ENCODE measurements at regions not wholly inside any gene's neighbourhood (a gene's known extent, or its start where the extent isn't known, plus 50 kb on each side); places are given as distances from the start of the nearest gene placed in this dataset.

DNA sequence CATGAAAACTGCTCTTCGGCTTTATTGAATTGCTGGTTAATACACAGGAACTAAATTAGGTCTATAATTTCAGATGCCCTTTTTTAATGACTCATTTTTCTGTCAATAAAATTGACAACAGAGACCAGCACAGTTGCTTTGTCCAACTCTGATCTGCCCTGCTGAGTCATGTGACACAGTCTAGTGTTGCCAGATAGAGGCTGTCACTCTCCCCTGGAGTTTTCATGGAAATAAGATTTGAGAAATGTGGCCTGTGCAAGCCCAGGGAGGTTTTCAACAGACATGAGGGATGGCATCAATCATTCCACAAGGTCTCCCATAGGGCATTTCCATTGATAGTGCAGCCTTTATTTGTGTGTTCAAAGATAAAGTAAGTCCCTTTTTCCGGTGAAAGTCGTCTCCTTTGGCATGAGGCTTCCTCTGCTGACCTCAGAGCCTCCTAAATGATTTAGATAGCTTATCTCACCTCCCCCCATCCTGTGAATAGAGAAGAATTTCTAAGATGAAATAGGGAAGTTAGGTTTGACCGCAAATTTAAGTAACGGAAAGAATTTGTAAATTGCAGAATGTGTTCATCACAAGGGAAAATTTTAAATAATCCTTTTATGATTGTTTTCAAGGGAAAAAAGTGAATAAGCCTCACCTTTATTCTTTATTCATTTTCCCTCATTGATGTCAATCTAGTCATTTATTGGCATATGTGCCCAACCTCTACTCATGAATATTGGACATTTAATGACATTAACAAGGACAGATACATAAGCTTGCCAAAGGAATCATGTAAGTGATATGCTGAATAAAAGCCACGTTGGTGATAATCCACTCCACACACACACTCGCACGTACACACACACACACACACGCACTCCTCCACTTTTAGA is 277.7 kb downstream of the ADGB start:
- H3K27ac ChIP-seq (ENCODE audit: low read length), result peak overlapping the region; percentile 30; the same call in 1 of the 2 replicates
- ATAC-seq, result no peak
- CTCF ChIA-PET, result no interaction called here

DNA sequence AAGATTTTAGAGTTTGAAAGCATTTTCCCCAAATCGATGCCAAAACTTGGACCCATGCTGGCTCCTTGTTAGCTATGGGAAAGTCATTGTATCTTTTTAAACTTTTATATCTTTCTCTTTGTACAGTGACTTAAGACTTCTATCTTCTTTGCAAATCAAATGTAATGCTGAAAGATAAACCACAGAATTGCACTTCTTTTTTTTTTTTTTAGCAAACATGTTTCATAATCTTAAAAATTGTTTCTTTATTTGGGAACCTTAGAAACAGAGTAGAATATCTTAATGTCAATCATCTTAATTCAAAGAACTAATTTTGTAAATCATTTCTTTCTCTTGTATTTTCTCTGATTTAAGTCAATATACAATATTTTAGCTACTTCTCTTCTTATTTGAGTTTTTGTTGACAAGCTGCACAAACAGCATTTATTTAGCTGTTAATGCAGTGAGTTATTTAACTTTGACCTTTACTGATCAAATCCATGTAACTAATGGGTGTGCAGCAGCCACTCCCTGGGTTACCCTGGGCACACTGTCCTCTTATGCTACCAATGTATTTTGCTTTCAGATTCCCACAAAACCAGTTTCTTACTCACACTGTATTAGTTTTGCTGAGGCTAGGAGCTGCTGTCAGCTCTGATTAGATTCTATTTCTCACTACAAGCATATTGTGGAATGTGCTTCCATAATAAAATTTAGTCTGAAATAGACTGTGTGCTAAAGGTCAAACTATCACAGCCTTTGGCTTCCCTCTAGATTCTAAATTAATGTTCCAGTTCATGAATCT is 279.6 kb downstream of the ADGB start:
- no peak for DNase-seq (ENCODE audit: low read depth, low spot score)
- CTCF ChIA-PET, result no interaction called here

More for the DNA sequence above, 277.7 kb downstream of the ADGB start:
- POLR2A ChIA-PET, result no interaction called here
- Histone ChIP-seq H3K4me1 (ENCODE audit: control insufficient read depth, insufficient read depth, low read length) (no peaks in the 10 kb centered on the region), H3K27me3 (ENCODE audit: control insufficient read depth, insufficient read depth, low read length) (no peaks in the 10 kb centered on the region), H3K9me3 (ENCODE audit: control insufficient read depth, insufficient read depth, low read depth, low read length) (no peaks in the 10 kb centered on the region), H3K4me3 (ENCODE audit: low read depth in 2 of 2, low read length in 2 of 2) (no peak overlapping the region), H3K36me3 (ENCODE audit: control insufficient read depth, insufficient read depth, low read length) (no peaks in the 10 kb centered on the region)
- in situ Hi-C loops (cut with HindIII; ENCODE audit: low pct_unique_long_range_greater_than_20kb, low sequenced_read_pairs), result no loop called here
- no peak for DNase-seq (ENCODE audit: low read depth, low spot score)
- TF ChIP-seq, protein P1, sequence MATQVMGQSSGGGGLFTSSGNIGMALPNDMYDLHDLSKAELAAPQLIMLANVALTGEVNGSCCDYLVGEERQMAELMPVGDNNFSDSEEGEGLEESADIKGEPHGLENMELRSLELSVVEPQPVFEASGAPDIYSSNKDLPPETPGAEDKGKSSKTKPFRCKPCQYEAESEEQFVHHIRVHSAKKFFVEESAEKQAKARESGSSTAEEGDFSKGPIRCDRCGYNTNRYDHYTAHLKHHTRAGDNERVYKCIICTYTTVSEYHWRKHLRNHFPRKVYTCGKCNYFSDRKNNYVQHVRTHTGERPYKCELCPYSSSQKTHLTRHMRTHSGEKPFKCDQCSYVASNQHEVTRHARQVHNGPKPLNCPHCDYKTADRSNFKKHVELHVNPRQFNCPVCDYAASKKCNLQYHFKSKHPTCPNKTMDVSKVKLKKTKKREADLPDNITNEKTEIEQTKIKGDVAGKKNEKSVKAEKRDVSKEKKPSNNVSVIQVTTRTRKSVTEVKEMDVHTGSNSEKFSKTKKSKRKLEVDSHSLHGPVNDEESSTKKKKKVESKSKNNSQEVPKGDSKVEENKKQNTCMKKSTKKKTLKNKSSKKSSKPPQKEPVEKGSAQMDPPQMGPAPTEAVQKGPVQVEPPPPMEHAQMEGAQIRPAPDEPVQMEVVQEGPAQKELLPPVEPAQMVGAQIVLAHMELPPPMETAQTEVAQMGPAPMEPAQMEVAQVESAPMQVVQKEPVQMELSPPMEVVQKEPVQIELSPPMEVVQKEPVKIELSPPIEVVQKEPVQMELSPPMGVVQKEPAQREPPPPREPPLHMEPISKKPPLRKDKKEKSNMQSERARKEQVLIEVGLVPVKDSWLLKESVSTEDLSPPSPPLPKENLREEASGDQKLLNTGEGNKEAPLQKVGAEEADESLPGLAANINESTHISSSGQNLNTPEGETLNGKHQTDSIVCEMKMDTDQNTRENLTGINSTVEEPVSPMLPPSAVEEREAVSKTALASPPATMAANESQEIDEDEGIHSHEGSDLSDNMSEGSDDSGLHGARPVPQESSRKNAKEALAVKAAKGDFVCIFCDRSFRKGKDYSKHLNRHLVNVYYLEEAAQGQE (IDR thresholded peaks at IDR 0.05; ENCODE audit: insufficient read depth in 1 of 2, low read depth in 2 of 2, low read length in 1 of 2), result no peak
- no peak for TF ChIP-seq TCF7L2 (IDR thresholded peaks at IDR 0.05; ENCODE audit: low read depth, low read length)
- no peak for TF ChIP-seq SIN3A (IDR thresholded peaks at IDR 0.05; ENCODE audit: borderline replicate concordance, insufficient read depth, low read depth, low read length)
- TF ChIP-seq POLR2AphosphoS5 (IDR thresholded peaks at IDR 0.05; ENCODE audit: low read depth, low read length), result no peak
- TF ChIP-seq, protein P2, sequence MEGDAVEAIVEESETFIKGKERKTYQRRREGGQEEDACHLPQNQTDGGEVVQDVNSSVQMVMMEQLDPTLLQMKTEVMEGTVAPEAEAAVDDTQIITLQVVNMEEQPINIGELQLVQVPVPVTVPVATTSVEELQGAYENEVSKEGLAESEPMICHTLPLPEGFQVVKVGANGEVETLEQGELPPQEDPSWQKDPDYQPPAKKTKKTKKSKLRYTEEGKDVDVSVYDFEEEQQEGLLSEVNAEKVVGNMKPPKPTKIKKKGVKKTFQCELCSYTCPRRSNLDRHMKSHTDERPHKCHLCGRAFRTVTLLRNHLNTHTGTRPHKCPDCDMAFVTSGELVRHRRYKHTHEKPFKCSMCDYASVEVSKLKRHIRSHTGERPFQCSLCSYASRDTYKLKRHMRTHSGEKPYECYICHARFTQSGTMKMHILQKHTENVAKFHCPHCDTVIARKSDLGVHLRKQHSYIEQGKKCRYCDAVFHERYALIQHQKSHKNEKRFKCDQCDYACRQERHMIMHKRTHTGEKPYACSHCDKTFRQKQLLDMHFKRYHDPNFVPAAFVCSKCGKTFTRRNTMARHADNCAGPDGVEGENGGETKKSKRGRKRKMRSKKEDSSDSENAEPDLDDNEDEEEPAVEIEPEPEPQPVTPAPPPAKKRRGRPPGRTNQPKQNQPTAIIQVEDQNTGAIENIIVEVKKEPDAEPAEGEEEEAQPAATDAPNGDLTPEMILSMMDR (IDR thresholded peaks at IDR 0.05), result no peak
- intact Hi-C loops (cut with micrococcal nuclease; ENCODE audit: unreplicated experiment), result no loop called here
- BruUV-seq (replicated peaks), result no TSS peak

More for the DNA sequence above, 279.6 kb downstream of the ADGB start:
- Histone ChIP-seq H3K27ac (ENCODE audit: low read length) (peak overlapping the region; percentile 26; the same call in 1 of the 2 replicates), H3K4me1 (ENCODE audit: control insufficient read depth, insufficient read depth, low read length) (no peaks in the 10 kb centered on the region), H3K9me3 (ENCODE audit: control insufficient read depth, insufficient read depth, low read depth, low read length) (no peaks in the 10 kb centered on the region), H3K27me3 (ENCODE audit: control insufficient read depth, insufficient read depth, low read length) (no peaks in the 10 kb centered on the region), H3K4me3 (ENCODE audit: low read depth in 2 of 2, low read length in 2 of 2) (no peak overlapping the region), H3K36me3 (ENCODE audit: control insufficient read depth, insufficient read depth, low read length) (no peaks in the 10 kb centered on the region)
- POLR2A ChIA-PET, result no interaction called here
- intact Hi-C loops (cut with micrococcal nuclease; ENCODE audit: unreplicated experiment) (no loop called here), in situ Hi-C loops (cut with HindIII; ENCODE audit: low pct_unique_long_range_greater_than_20kb, low sequenced_read_pairs) (no loop called here)
- no peak for TF ChIP-seq POLR2AphosphoS5 (IDR thresholded peaks at IDR 0.05; ENCODE audit: low read depth, low read length)
- TF ChIP-seq, protein P1 (IDR thresholded peaks at IDR 0.05; ENCODE audit: insufficient read depth in 1 of 2, low read depth in 2 of 2, low read length in 1 of 2), result no peak
- no TSS peak for BruUV-seq (replicated peaks)
- ATAC-seq, result no peak
